ENCODE measurements at regions not wholly inside any gene's neighbourhood (a gene's known extent, or its start where the extent isn't known, plus 50 kb on each side); places are given as distances from the start of the nearest gene placed in this dataset.

DNA sequence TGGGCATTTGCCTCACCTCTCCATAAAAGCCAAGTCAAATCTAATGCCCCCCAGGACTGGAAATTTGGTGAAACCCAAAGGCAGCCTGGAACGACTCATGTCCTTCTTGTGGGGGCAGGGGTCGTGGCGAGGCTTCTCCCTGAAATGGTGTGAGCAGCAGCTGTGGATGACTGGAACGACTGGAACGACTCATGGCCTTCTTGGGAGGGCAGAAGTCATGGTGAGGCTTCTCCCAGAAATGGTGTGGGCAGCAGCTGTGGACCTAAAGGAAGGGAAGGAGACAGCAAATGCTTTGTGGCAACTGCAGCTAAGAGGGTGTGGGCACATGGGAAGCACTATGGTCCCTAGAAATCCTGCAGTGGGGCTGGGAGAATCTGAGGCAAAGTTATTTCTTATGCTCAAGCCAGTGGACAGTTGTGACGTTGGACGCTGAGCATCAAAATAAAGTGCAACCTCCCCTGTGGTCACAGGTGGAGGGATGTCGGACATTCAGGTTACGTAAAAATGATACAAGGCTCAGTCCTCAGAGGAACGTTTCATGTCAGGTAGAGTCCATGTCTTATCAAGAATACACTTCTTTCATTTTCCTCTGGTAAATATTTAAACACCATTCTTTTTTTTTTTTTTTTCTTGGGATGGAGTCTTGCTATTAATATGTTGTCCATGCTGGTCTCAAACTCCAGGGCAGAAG is 107.0 kb upstream of the KIF5B start:
- Histone ChIP-seq H3K79me2 (replicated peaks; ENCODE audit: insufficient read depth) (no peaks in the 10 kb centered on the region), H4K20me1 (replicated peaks; ENCODE audit: insufficient read depth) (no peaks in the 10 kb centered on the region), H2AFZ (no peak overlapping the region), H3K36me3 (ENCODE audit: insufficient read depth) (no peaks in the 10 kb centered on the region), H3K9me2 (ENCODE audit: insufficient read depth) (no peaks in the 10 kb centered on the region), H3K4me1 (ENCODE audit: insufficient read depth) (no peaks in the 10 kb centered on the region), H3K4me2 (no peak overlapping the region), H3K27ac (ENCODE audit: low read depth) (no peak overlapping the region), H3K27me3 (ENCODE audit: insufficient read depth) (no peaks in the 10 kb centered on the region), H3F3A (replicated peaks; ENCODE audit: low read depth) (no peaks in the 10 kb centered on the region), H3K4me3 (no peak overlapping the region)
- Mint-ChIP-seq H3K9me3 (no peaks in the 10 kb centered on the region; the same call in 2 of the 3 replicates), H3K27ac (no peak overlapping the region), H3K36me3 (ENCODE audit: low read depth) (no peaks in the 10 kb centered on the region), H3K4me3 (no peak overlapping the region), H3K27me3 (ENCODE audit: insufficient read depth, low read depth, poor library complexity) (peaks cover 9% of the 10 kb centered on the region), H3K4me1 (no peaks in the 10 kb centered on the region; the same call in 2 of the 3 replicates)
- ATAC-seq: no peak
- TF ChIP-seq, protein P1, sequence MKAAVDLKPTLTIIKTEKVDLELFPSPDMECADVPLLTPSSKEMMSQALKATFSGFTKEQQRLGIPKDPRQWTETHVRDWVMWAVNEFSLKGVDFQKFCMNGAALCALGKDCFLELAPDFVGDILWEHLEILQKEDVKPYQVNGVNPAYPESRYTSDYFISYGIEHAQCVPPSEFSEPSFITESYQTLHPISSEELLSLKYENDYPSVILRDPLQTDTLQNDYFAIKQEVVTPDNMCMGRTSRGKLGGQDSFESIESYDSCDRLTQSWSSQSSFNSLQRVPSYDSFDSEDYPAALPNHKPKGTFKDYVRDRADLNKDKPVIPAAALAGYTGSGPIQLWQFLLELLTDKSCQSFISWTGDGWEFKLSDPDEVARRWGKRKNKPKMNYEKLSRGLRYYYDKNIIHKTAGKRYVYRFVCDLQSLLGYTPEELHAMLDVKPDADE (IDR thresholded peaks at IDR 0.05): no peak
- TF ChIP-seq, protein P2, sequence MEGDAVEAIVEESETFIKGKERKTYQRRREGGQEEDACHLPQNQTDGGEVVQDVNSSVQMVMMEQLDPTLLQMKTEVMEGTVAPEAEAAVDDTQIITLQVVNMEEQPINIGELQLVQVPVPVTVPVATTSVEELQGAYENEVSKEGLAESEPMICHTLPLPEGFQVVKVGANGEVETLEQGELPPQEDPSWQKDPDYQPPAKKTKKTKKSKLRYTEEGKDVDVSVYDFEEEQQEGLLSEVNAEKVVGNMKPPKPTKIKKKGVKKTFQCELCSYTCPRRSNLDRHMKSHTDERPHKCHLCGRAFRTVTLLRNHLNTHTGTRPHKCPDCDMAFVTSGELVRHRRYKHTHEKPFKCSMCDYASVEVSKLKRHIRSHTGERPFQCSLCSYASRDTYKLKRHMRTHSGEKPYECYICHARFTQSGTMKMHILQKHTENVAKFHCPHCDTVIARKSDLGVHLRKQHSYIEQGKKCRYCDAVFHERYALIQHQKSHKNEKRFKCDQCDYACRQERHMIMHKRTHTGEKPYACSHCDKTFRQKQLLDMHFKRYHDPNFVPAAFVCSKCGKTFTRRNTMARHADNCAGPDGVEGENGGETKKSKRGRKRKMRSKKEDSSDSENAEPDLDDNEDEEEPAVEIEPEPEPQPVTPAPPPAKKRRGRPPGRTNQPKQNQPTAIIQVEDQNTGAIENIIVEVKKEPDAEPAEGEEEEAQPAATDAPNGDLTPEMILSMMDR (conservative IDR thresholded peaks at IDR 0.05; ENCODE audit: low read depth in 2 of 2): no peak
- TF ChIP-seq, protein P3, sequence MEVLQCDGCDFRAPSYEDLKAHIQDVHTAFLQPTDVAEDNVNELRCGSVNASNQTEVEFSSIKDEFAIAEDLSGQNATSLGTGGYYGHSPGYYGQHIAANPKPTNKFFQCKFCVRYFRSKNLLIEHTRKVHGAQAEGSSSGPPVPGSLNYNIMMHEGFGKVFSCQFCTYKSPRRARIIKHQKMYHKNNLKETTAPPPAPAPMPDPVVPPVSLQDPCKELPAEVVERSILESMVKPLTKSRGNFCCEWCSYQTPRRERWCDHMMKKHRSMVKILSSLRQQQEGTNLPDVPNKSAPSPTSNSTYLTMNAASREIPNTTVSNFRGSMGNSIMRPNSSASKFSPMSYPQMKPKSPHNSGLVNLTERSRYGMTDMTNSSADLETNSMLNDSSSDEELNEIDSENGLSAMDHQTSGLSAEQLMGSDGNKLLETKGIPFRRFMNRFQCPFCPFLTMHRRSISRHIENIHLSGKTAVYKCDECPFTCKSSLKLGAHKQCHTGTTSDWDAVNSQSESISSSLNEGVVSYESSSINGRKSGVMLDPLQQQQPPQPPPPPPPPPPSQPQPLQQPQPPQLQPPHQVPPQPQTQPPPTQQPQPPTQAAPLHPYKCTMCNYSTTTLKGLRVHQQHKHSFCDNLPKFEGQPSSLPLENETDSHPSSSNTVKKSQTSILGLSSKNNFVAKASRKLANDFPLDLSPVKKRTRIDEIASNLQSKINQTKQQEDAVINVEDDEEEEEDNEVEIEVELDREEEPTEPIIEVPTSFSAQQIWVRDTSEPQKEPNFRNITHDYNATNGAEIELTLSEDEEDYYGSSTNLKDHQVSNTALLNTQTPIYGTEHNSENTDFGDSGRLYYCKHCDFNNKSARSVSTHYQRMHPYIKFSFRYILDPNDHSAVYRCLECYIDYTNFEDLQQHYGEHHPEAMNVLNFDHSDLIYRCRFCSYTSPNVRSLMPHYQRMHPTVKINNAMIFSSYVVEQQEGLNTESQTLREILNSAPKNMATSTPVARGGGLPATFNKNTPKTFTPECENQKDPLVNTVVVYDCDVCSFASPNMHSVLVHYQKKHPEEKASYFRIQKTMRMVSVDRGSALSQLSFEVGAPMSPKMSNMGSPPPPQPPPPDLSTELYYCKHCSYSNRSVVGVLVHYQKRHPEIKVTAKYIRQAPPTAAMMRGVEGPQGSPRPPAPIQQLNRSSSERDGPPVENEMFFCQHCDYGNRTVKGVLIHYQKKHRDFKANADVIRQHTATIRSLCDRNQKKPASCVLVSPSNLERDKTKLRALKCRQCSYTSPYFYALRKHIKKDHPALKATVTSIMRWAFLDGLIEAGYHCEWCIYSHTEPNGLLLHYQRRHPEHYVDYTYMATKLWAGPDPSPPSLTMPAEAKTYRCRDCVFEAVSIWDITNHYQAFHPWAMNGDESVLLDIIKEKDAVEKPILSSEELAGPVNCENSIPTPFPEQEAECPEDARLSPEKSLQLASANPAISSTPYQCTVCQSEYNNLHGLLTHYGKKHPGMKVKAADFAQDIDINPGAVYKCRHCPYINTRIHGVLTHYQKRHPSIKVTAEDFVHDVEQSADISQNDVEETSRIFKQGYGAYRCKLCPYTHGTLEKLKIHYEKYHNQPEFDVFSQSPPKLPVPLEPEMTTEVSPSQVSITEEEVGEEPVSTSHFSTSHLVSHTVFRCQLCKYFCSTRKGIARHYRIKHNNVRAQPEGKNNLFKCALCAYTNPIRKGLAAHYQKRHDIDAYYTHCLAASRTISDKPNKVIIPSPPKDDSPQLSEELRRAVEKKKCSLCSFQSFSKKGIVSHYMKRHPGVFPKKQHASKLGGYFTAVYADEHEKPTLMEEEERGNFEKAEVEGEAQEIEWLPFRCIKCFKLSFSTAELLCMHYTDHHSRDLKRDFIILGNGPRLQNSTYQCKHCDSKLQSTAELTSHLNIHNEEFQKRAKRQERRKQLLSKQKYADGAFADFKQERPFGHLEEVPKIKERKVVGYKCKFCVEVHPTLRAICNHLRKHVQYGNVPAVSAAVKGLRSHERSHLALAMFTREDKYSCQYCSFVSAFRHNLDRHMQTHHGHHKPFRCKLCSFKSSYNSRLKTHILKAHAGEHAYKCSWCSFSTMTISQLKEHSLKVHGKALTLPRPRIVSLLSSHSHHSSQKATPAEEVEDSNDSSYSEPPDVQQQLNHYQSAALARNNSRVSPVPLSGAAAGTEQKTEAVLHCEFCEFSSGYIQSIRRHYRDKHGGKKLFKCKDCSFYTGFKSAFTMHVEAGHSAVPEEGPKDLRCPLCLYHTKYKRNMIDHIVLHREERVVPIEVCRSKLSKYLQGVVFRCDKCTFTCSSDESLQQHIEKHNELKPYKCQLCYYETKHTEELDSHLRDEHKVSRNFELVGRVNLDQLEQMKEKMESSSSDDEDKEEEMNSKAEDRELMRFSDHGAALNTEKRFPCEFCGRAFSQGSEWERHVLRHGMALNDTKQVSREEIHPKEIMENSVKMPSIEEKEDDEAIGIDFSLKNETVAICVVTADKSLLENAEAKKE (CRISPR knock-in tag; IDR thresholded peaks at IDR 0.05): no peak
- no peak for TF ChIP-seq EZH2 (IDR thresholded peaks at IDR 0.05; ENCODE audit: low read depth, unreplicated experiment)
- TF ChIP-seq NANOG (IDR thresholded peaks at IDR 0.05; ENCODE audit: borderline replicate concordance): no peak
- no peak for TF ChIP-seq JUNB (IDR thresholded peaks at IDR 0.05; ENCODE audit: unreplicated experiment)
- no peak for TF ChIP-seq ZNF331 (CRISPR knock-in tag; IDR thresholded peaks at IDR 0.05; ENCODE audit: low read depth)
- TF ChIP-seq, protein P4, sequence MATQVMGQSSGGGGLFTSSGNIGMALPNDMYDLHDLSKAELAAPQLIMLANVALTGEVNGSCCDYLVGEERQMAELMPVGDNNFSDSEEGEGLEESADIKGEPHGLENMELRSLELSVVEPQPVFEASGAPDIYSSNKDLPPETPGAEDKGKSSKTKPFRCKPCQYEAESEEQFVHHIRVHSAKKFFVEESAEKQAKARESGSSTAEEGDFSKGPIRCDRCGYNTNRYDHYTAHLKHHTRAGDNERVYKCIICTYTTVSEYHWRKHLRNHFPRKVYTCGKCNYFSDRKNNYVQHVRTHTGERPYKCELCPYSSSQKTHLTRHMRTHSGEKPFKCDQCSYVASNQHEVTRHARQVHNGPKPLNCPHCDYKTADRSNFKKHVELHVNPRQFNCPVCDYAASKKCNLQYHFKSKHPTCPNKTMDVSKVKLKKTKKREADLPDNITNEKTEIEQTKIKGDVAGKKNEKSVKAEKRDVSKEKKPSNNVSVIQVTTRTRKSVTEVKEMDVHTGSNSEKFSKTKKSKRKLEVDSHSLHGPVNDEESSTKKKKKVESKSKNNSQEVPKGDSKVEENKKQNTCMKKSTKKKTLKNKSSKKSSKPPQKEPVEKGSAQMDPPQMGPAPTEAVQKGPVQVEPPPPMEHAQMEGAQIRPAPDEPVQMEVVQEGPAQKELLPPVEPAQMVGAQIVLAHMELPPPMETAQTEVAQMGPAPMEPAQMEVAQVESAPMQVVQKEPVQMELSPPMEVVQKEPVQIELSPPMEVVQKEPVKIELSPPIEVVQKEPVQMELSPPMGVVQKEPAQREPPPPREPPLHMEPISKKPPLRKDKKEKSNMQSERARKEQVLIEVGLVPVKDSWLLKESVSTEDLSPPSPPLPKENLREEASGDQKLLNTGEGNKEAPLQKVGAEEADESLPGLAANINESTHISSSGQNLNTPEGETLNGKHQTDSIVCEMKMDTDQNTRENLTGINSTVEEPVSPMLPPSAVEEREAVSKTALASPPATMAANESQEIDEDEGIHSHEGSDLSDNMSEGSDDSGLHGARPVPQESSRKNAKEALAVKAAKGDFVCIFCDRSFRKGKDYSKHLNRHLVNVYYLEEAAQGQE (IDR thresholded peaks at IDR 0.05; ENCODE audit: unreplicated experiment): no peak
- TF ChIP-seq CREB1 (CRISPR knock-in tag; IDR thresholded peaks at IDR 0.05; ENCODE audit: low read depth): no peak
- TF ChIP-seq EZH2phosphoT487 (IDR thresholded peaks at IDR 0.05; ENCODE audit: unreplicated experiment): no peak
- TF ChIP-seq ZNF114 (CRISPR knock-in tag; IDR thresholded peaks at IDR 0.05): no peak
- TF ChIP-seq STAT1 (IDR thresholded peaks at IDR 0.05; ENCODE audit: unreplicated experiment): no peak
- TF ChIP-seq POLR2AphosphoS5 (IDR thresholded peaks at IDR 0.05; ENCODE audit: low read depth): no peak
- no peak for DNase-seq (ENCODE audit: low spot score)
